GM12865 (cell line): ENCODE measurements at regions not wholly inside any gene's neighbourhood (a gene's known extent, or its start where the extent isn't known, plus 50 kb on each side); places are given as distances from the start of the nearest gene placed in this dataset.
A peak's percentile ranks its signal among the peaks of the same experiment; 100 is the strongest.

Experiments
- DNase-seq: peaks from one replicate; pipeline ENCODE4 v3.0.0; 2010; ENCODE audit warnings: low read depth
- H3K4me3 ChIP-seq: 2 replicates; pipeline ENCODE4 v1.5.1; 2011; ENCODE audit warnings: mild to moderate bottlenecking, low read depth, low read length, control low read depth
- TF ChIP-seq, protein P1 (sequence below): IDR thresholded peaks from 2 replicates; pipeline ENCODE4 v1.5.1; 2011; ENCODE audit warnings: low read length, control low read depth, low read depth, inconsistent platforms; ENCODE audit not compliant: insufficient read depth; ENCODE audit errors: missing control alignments

DNA sequence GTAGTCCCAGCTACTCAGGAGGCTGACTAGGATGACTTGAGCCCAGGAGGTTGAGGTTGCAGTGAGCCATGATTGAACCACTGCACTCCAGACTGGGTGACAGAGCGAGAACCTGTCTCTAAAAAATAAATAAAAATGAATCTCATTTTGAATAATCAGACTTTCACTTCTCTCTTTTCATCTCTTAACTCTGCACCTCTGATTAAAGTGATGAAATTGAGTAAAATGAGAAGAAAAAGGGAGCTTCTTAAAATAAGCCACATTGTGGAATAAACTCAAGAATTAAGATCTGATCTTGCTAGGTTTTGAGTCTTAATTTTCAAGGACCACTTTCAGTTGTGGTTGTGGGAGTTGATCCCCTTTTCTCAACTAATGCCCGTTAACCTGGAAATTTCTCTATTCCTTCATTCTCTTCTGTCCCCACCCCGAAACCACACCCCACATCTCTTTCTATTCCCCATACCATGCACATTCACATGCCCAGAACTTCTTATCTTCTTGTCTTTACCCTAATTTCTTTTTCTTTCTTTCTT is 70.9 kb upstream of the ETV6 start:
- H3K4me3 ChIP-seq = peak overlapping the region; percentile 28
- TF ChIP-seq, protein P1, sequence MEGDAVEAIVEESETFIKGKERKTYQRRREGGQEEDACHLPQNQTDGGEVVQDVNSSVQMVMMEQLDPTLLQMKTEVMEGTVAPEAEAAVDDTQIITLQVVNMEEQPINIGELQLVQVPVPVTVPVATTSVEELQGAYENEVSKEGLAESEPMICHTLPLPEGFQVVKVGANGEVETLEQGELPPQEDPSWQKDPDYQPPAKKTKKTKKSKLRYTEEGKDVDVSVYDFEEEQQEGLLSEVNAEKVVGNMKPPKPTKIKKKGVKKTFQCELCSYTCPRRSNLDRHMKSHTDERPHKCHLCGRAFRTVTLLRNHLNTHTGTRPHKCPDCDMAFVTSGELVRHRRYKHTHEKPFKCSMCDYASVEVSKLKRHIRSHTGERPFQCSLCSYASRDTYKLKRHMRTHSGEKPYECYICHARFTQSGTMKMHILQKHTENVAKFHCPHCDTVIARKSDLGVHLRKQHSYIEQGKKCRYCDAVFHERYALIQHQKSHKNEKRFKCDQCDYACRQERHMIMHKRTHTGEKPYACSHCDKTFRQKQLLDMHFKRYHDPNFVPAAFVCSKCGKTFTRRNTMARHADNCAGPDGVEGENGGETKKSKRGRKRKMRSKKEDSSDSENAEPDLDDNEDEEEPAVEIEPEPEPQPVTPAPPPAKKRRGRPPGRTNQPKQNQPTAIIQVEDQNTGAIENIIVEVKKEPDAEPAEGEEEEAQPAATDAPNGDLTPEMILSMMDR = no peak
- DNase-seq = peak; percentile 87

DNA sequence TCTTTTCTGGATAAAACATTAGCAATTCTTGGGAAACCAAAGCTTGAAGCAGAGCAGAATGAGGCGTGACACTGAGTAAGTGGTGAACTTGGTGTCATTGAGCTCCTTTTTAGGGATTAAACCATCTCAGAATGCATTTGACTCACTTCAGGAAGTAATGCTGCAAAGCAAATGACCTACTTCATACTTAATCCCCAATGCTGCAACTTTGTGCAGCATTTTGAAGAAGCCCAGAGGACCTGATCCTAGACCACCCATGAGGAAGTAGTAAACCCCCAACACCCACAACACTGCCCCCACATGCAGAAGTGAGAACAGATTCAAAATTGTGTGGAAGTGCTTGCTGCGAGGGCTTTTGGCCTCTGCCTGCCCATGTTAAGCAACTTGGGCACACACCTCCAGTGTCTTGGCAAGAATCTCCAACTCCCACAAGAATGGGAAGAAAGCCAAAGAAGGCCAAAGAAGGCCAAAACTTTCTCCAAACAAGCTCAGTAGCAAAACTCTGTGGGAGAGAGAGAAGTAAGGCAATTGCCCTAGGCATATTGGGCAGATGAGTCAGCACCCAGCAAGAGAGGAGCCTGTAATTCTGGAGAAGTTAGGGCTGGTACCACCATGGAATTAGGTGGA is 69.2 kb upstream of the ETV6 start:
- DNase-seq = peak; percentile 76
- TF ChIP-seq, protein P1 = peak; percentile 7
- no peak overlapping the region for H3K4me3 ChIP-seq

GRCh38 chr12:11581179-11581755 is 68.2 kb upstream of the ETV6 start:
- no peak overlapping the region for H3K4me3 ChIP-seq
- TF ChIP-seq, protein P1 = peak; percentile 38
- DNase-seq = peak; percentile 87

GRCh38 chr12:11584221-11584855 is 65.1 kb upstream of the ETV6 start:
- TF ChIP-seq, protein P1 = no peak
- no peak overlapping the region for H3K4me3 ChIP-seq
- DNase-seq = no peak

- TF ChIP-seq, protein P1 = no peak
- no peak for DNase-seq
- H3K4me3 ChIP-seq = no peak overlapping the region
Measured at GRCh38 chr12:11592484-11592883, 57.0 kb upstream of the ETV6 start.

- no peak for DNase-seq
- TF ChIP-seq, protein P1 = no peak
- H3K4me3 ChIP-seq = no peak overlapping the region
Measured at GRCh38 chr12:11593013-11593412, 56.5 kb upstream of the ETV6 start.

DNA sequence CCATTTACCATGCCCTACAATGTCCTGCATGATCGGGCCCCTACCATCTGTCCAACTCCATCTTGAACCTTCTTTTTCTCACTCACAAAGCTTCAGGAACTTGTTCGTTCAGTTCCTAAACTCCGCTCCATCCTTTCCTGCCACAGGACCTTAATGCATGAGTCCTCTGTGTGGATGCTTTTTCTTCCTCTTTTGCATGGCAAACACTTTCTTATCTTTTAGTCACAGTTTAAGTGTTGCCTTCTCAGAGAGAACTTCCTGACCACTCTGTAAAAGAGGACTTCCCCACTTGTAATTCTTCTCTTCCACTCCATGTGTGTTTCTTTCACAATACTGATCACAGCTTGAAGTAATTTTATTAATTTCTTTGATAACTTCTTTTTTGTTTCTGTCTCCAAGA is 54.4 kb upstream of the ETV6 start:
- TF ChIP-seq, protein P1 = no peak
- no peak for DNase-seq
- no peak overlapping the region for H3K4me3 ChIP-seq
